HL-60 (cell line): ENCODE measurements at regions not wholly inside any gene's neighbourhood (a gene's known extent, or its start where the extent isn't known, plus 50 kb on each side); places are given as distances from the start of the nearest gene placed in this dataset.

Source experiments
- CTCF ChIP-seq: IDR thresholded peaks from one replicate; pipeline ENCODE4 v1.5.1; 2011; ENCODE audit warnings: low read length, control low read depth, inconsistent platforms; ENCODE audit not compliant: insufficient read depth
- GABPA ChIP-seq: IDR thresholded peaks from 2 replicates; pipeline ENCODE4 v1.6.1; 2012; ENCODE audit warnings: low read depth
- POLR2AphosphoS5 ChIP-seq: IDR thresholded peaks from 2 replicates; pipeline ENCODE4 v1.6.1; 2012; ENCODE audit warnings: low read depth

- TF ChIP-seq CTCF (no peak), POLR2AphosphoS5 (no peak), GABPA (no peak)
Measured at GRCh38 chr16:20178297-20178696, 104.6 kb upstream of the GPR139 start.
